KMS-11 (cell line): ENCODE measurements at regions not wholly inside any gene's neighbourhood (a gene's known extent, or its start where the extent isn't known, plus 50 kb on each side); places are given as distances from the start of the nearest gene placed in this dataset.

Experiments
- H2AFZ ChIP-seq: fragments of 200-600 bp; sonication (generic); 2 replicates; pipeline ENCODE4 v1.6.1; 2016; ENCODE audit warnings: antibody characterized with exemption, mixed run types, low read depth
- H3K27ac ChIP-seq: fragments of 200-600 bp; sonication (generic); 2 replicates; pipeline ENCODE4 v1.6.1; 2016; ENCODE audit warnings: mild to moderate bottlenecking, mixed run types
- H3K27me3 ChIP-seq: fragments of 200-600 bp; sonication (generic); 2 replicates; pipeline ENCODE4 v1.6.1; 2017; ENCODE audit warnings: mild to moderate bottlenecking, low read depth, mixed run types, moderate library complexity; ENCODE audit not compliant: insufficient read depth
- H3K36me3 ChIP-seq: fragments of 200-600 bp; sonication (generic); 2 replicates; pipeline ENCODE4 v1.6.1; 2017; ENCODE audit warnings: mild to moderate bottlenecking, mixed run types; ENCODE audit not compliant: insufficient read depth
- H3K4me1 ChIP-seq: fragments of 200-600 bp; sonication (generic); 2 replicates; pipeline ENCODE4 v1.6.1; 2016; ENCODE audit warnings: mild to moderate bottlenecking, low read depth, mixed run types; ENCODE audit not compliant: poor library complexity, severe bottlenecking
- H3K4me2 ChIP-seq: fragments of 200-600 bp; sonication (generic); 2 replicates; pipeline ENCODE4 v1.7.0; 2016; ENCODE audit warnings: mild to moderate bottlenecking, mixed run types
- H3K4me3 ChIP-seq: fragments of 200-600 bp; sonication (generic); IDR thresholded peaks from 2 replicates; pipeline ENCODE4 v1.6.1; 2017; ENCODE audit warnings: low read depth, low read length, mixed read lengths; ENCODE audit not compliant: insufficient read depth
- H3K79me2 ChIP-seq: fragments of 200-600 bp; sonication (generic); 2 replicates; pipeline ENCODE4 v1.6.1; 2016; ENCODE audit warnings: low read depth, mixed run types; ENCODE audit not compliant: insufficient read depth
- H3K9ac ChIP-seq: fragments of 200-600 bp; sonication (generic); 2 replicates; pipeline ENCODE4 v1.6.1; 2016; ENCODE audit warnings: mild to moderate bottlenecking, mixed run types
- H4K20me1 ChIP-seq: fragments of 200-600 bp; sonication (generic); 2 replicates; pipeline ENCODE4 v1.6.1; 2016; ENCODE audit warnings: mild to moderate bottlenecking, mixed run types; ENCODE audit not compliant: insufficient read depth
- CTCF ChIP-seq: fragments of 200-600 bp; sonication (generic); conservative IDR thresholded peaks from 2 replicates; pipeline ENCODE4 v1.6.1; 2017; ENCODE audit warnings: low read depth, mild to moderate bottlenecking, antibody characterized with exemption, low read length, moderate library complexity, mixed read lengths

GRCh38 chr3:147471741-147472140 is 62.6 kb downstream of the ZIC1 start:
- Histone ChIP-seq H3K27me3 (no peaks in the 10 kb centered on the region), H3K79me2 (no peaks in the 10 kb centered on the region), H3K27ac (no peak overlapping the region), H3K4me1 (no peaks in the 10 kb centered on the region), H2AFZ (no peak overlapping the region), H3K4me3 (no peak overlapping the region), H3K36me3 (no peaks in the 10 kb centered on the region), H3K9ac (no peak overlapping the region), H4K20me1 (no peaks in the 10 kb centered on the region), H3K4me2 (no peak overlapping the region)
- TF ChIP-seq CTCF: no peak

- H3K9ac ChIP-seq: no peak overlapping the region
- no peak overlapping the region for H3K27ac ChIP-seq
- H4K20me1 ChIP-seq: no peaks in the 10 kb centered on the region
- no peaks in the 10 kb centered on the region for H3K27me3 ChIP-seq
- no peak overlapping the region for H3K4me3 ChIP-seq
- no peak for TF ChIP-seq CTCF
- no peaks in the 10 kb centered on the region for H3K79me2 ChIP-seq
- no peak overlapping the region for H3K4me2 ChIP-seq
- H2AFZ ChIP-seq: no peak overlapping the region
- H3K36me3 ChIP-seq: no peaks in the 10 kb centered on the region
- H3K4me1 ChIP-seq: no peaks in the 10 kb centered on the region
Observed at GRCh38 chr3:147472846-147473245, 63.7 kb downstream of the ZIC1 start.

GRCh38 chr3:147483145-147483544 is 74.0 kb downstream of the ZIC1 start:
- H4K20me1 ChIP-seq: no peaks in the 10 kb centered on the region
- H3K79me2 ChIP-seq: no peaks in the 10 kb centered on the region
- no peak overlapping the region for H2AFZ ChIP-seq
- H3K4me3 ChIP-seq: no peak overlapping the region
- no peak for TF ChIP-seq CTCF
- H3K36me3 ChIP-seq: no peaks in the 10 kb centered on the region
- H3K9ac ChIP-seq: no peak overlapping the region
- H3K4me2 ChIP-seq: no peak overlapping the region
- H3K27ac ChIP-seq: no peak overlapping the region
- no peaks in the 10 kb centered on the region for H3K27me3 ChIP-seq
- H3K4me1 ChIP-seq: no peaks in the 10 kb centered on the region

GRCh38 chr3:147483578-147483977 is 74.4 kb downstream of the ZIC1 start:
- no peak for TF ChIP-seq CTCF
- Histone ChIP-seq H3K36me3 (no peaks in the 10 kb centered on the region), H4K20me1 (no peaks in the 10 kb centered on the region), H3K4me2 (no peak overlapping the region), H3K4me3 (no peak overlapping the region), H3K9ac (no peak overlapping the region), H3K27me3 (no peaks in the 10 kb centered on the region), H3K27ac (no peak overlapping the region), H3K79me2 (no peaks in the 10 kb centered on the region), H2AFZ (no peak overlapping the region), H3K4me1 (no peaks in the 10 kb centered on the region)

- Histone ChIP-seq H3K27me3 (no peaks in the 10 kb centered on the region), H3K79me2 (no peaks in the 10 kb centered on the region), H3K9ac (no peak overlapping the region), H4K20me1 (no peaks in the 10 kb centered on the region), H3K36me3 (no peaks in the 10 kb centered on the region), H3K27ac (no peak overlapping the region), H2AFZ (no peak overlapping the region), H3K4me1 (no peaks in the 10 kb centered on the region), H3K4me3 (no peak overlapping the region), H3K4me2 (no peak overlapping the region)
- TF ChIP-seq CTCF: no peak
Observed at GRCh38 chr3:147493065-147493464, 83.9 kb downstream of the ZIC1 start.
